ENCODE measurements at regions not wholly inside any gene's neighbourhood (a gene's known extent, or its start where the extent isn't known, plus 50 kb on each side); places are given as distances from the start of the nearest gene placed in this dataset.

DNA sequence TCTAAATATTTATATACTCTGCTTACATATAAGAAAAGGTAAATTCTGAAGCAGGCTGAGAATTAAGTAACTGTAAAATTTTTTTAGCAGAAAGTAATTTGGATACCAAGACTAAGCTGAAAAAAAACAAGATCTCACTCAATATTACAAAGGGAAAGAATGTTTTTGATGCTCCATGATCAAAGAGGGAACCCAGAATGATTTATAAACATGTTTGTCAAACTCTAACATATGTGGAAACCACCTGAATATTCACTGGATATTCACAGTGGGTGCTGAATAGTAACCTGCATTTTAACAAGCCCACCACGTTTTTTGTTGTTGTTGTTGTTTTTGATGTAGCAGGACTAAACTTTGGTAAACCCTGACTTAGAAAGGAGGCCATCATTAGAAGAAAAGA lies 324.9 kb upstream of the GATB start:
- DNase-seq (ENCODE audit: extremely low spot score, unreplicated experiment) = no peak
- Mint-ChIP-seq H3K36me3 (no peaks in the 10 kb centered on the region), H3K9me3 (no peaks in the 10 kb centered on the region), H3K27me3 (peaks cover 9% of the 10 kb centered on the region), H3K4me1 (ENCODE audit: unreplicated experiment) (no peaks in the 10 kb centered on the region), H3K27ac (no peak overlapping the region), H3K4me3 (no peak overlapping the region)
- TF ChIP-seq CTCF (conservative IDR thresholded peaks at IDR 0.05) = no peak

DNA sequence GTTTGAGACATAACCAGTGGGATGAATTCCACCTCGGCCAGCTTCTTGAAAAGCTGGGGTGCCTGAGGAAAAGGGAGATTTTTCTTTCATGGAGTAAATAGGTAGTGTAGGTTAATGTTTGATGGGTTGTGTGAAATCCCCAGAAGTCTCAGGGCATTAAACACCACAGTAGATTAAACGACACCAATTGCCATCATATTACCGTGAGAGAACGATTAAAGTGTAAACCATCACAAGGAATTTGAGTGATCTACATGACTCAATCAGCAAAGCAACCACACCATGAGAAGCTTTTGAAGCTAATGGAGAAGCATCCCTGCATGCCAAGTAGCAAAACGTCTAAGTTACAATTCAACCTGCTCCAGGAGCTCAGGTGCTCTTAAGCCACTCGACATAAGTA lies 322.5 kb upstream of the GATB start:
- Mint-ChIP-seq H3K27ac (no peak overlapping the region), H3K4me1 (ENCODE audit: unreplicated experiment) (no peaks in the 10 kb centered on the region), H3K36me3 (no peaks in the 10 kb centered on the region), H3K9me3 (no peaks in the 10 kb centered on the region), H3K4me3 (no peak overlapping the region), H3K27me3 (peaks cover 9% of the 10 kb centered on the region)
- TF ChIP-seq CTCF (conservative IDR thresholded peaks at IDR 0.05) = no peak
- DNase-seq (ENCODE audit: extremely low spot score, unreplicated experiment) = no peak

DNA sequence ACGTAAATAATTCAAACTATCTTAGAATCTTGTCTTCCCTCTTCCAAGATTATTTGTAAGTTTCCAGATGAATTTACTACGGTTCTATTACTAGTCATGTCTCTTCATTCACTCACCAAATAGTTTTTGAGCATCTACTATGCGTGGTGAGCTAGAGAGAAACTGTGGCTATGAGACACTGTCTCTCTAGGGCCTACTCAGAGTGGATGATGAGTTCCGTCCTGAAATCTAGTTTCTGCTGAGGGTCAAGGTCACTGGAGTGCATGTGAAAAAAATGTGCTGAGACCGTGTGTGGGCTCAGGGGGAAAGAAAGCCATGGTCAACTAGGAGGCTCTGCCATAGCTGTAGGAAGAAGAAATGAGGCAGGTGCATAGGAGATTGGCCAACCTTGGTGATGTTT lies 320.2 kb upstream of the GATB start:
- H3K9me3 Mint-ChIP-seq = no peaks in the 10 kb centered on the region
- H3K4me3 Mint-ChIP-seq = no peak overlapping the region
- H3K27me3 Mint-ChIP-seq = peaks cover 17% of the 10 kb centered on the region
- no peaks in the 10 kb centered on the region for H3K36me3 Mint-ChIP-seq
- no peak overlapping the region for H3K27ac Mint-ChIP-seq
- no peaks in the 10 kb centered on the region for H3K4me1 Mint-ChIP-seq (ENCODE audit: unreplicated experiment)
- no peak for TF ChIP-seq CTCF (conservative IDR thresholded peaks at IDR 0.05)
- DNase-seq (ENCODE audit: extremely low spot score, unreplicated experiment) = no peak

DNA sequence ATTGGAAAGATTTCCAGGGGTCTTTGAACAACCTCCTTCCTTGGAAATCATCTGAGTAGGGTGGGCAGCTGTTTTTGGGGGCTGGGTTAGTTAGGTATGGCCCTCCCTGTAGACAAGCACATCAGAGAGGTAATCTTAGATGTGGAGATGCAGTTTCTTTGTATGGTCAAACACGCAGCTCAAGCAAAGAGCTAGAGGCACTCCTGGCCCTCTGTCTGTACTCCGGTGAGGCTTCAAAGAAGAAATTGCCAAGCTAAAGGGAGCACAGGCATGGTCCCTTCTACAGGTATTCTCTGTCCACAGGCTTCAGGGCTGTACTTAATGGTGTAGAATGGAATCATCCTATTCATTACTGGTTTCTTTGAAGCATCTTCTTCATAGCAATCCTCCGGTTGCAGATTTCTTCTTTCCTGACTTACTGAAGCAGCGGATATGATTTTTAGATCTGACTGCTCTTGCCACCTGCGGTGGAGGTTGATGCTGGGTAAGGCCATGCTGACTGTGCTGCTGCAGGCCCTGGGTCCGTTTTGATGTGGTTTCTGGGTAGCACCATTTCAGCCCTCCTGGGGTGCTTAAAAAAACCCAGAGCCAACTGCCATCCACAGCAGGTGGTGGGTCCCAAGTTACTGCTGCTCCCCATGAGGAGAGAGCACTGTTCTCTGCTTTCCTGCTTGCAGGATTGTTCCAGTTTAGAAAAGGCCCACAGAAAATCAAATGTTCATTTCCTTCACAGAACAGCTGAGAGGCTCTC lies 318.9 kb upstream of the GATB start:
- Mint-ChIP-seq H3K27ac (no peak overlapping the region), H3K9me3 (no peaks in the 10 kb centered on the region), H3K4me1 (ENCODE audit: unreplicated experiment) (peaks cover 6% of the 10 kb centered on the region), H3K27me3 (peaks cover 24% of the 10 kb centered on the region), H3K4me3 (no peak overlapping the region), H3K36me3 (no peaks in the 10 kb centered on the region)
- TF ChIP-seq CTCF (conservative IDR thresholded peaks at IDR 0.05) = no peak
- no peak for DNase-seq (ENCODE audit: extremely low spot score, unreplicated experiment)

- Mint-ChIP-seq H3K36me3 (no peaks in the 10 kb centered on the region), H3K4me3 (no peak overlapping the region), H3K4me1 (ENCODE audit: unreplicated experiment) (peaks cover 7% of the 10 kb centered on the region), H3K27me3 (peaks cover 23% of the 10 kb centered on the region), H3K9me3 (no peaks in the 10 kb centered on the region), H3K27ac (no peak overlapping the region)
- DNase-seq (ENCODE audit: extremely low spot score, unreplicated experiment) = no peak
- TF ChIP-seq CTCF (conservative IDR thresholded peaks at IDR 0.05) = no peak
Measured at GRCh38 chr4:152079079-152079478, 318.3 kb upstream of the GATB start.
